NCI-H524 treated with DMSO at 0.1 percent for 48 hours (cell line): ENCODE measurements at regions not wholly inside any gene's neighbourhood (a gene's known extent, or its start where the extent isn't known, plus 50 kb on each side); places are given as distances from the start of the nearest gene placed in this dataset.

ENCODE experiments used
- DNase-seq: peaks from one replicate; lab custom pipeline; 2025; lab: John Stamatoyannopoulos, UW

DNA sequence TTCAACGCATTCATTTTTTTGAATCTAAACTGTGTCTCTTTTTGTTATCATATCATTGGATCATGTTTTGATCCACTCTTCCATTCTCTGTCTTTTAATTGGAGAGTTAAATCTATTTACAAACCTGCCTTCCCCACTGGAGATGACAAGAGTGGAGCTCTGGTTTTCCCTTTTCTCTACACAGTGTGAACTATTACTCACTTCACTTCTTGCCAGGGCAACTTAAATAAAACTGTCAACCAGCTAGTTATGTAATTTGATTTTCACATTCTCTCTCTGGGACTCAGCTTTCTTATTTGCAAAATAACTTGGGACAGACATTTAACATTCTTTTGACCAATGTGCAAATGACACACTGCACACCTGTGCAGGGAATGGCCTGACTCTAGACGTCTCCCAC lies 230.8 kb upstream of the CST7 start:
- no peak for DNase-seq

DNA sequence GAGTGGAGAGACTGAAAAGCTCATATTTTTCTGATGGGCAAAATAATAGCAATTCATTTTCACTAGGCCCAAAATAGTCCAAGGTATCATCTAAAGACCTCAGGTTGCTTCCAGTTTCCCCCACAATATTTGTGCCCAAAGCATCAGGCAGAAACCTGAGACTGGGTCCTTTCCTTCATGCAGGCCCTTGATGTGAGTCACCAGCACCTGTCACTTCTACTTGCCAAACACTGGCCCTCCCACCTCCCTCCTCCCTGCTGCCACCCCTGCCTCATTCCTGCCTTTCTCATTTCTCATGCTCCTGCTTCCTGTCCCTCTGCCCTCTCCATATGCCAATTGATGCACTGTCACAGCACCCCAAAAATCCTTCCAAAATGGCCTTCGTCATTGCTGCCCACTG lies 230.4 kb upstream of the CST7 start:
- peak; percentile 72 for DNase-seq

DNA sequence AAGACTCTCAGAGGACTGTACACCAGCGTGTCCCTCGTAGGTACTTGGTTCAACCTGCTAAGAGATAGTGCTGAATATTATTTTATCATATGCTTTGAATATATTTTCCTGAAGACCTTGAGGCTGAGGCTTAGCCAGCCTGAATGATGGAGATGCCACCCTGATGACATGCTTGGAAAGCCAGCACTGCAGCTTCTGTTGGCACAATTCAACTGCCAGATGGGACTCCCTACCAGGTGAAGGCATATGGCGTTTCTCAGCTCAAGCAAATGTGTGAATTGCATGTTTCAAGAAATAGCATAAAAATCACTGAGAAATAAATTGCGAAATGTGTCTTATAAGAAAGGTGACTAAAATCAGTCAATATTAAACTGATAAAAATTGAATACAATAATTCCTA lies 228.1 kb upstream of the CST7 start:
- peak; percentile 48 for DNase-seq

DNA sequence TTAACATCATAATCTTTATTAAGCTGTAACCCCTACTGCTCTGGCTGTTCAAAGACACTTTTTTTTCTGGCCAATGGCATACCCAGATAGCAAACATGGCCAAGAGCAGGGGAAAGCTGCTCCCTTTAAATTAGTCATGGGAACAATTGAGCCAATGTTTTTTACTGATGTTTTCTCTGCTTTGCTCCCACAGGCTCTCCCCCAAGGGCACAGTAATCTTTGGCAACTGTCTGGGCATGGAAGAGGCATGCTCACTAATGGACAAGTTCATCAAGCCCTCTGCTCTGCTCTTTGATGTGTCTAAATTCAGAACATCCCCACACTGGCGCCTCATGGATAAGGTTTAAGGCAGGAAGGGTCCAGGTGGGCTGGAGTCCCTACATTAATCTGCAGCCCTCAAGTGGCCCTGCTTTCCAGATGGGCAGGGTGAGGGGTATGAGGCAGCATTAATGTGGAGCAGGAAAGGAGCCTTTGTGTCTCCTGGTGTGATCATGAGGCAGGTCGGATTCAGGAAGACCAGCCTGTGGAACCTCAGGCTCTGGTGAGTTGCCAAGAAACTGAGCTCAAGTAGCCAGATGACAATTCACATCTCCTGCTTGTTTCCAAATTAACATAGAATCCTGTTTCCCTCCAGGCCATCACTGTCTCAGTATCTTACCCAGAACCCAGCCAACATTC lies 227.0 kb upstream of the CST7 start:
- peak; percentile 98 for DNase-seq

DNA sequence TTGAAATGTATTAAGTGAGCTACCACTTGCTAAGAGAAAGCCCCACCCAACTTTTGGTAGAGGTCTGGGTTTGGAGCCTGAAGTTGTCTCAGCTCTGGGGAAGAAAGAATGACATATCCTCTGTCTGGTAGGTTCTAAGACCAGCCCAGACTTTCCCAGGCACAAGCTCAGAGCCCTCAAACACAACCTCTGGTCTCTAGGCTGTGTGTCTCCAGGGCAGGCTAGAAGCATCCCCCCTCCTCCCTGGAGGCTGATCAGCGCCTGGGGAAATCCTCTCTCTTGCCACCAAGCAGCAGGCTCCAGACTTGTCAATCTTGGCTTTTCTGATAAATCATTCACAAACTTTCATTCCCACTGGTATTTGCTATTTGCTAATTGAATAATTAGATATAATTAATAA lies 226.5 kb upstream of the CST7 start:
- DNase-seq: peak; percentile 52

DNA sequence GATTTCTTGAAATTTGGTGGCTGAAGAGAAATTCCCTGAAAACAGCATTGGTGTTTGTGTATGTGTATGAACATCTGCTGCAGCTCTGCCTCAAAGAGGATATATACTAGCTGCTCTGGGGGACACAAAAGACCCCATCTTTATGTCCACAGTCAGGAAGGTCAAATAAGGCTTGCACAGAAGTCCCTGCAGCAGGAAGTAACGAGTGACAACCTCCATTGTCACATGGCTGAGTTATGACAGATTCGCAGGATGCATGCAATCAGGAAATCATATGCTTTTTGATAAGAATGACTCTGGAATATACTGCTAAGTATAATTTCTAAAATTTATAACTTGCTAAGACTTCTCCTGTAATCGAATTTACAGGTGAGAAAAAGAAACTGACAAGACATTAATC lies 225.9 kb upstream of the CST7 start:
- DNase-seq: no peak

DNA sequence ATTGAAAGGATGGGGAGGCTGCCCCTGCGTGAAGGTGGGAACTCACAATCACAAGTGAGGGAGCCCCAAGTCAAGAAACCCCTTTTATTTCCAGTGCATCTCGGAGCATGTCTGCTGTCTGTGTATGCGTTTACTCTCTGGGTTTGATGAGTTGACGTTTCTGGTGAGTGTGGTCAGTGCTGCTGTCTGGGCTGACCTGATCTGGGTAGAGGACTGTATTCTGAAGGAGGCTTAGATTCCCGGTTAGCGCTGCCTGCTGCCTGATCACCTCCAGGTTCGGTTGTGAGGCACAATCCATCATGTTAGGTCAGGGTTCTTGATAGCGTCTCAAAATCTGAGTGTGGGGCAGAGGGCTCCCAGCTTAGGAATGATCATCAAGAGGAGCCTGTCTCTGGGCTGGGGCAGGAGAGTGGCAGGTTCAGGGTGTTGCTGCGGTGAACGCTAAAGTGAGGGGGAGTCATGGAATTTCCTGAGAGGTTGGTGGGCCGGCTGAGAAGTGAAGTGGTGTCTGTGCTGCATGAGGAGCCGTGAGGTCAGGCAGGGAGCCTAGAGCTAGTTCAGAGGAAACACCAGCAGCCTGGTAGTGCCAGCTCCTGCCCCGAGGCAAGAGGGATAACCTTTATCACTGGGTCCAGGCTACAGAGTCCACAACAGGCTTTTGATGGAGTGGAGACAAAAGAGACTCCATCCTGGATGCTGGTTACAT lies 225.3 kb upstream of the CST7 start:
- no peak for DNase-seq

DNA sequence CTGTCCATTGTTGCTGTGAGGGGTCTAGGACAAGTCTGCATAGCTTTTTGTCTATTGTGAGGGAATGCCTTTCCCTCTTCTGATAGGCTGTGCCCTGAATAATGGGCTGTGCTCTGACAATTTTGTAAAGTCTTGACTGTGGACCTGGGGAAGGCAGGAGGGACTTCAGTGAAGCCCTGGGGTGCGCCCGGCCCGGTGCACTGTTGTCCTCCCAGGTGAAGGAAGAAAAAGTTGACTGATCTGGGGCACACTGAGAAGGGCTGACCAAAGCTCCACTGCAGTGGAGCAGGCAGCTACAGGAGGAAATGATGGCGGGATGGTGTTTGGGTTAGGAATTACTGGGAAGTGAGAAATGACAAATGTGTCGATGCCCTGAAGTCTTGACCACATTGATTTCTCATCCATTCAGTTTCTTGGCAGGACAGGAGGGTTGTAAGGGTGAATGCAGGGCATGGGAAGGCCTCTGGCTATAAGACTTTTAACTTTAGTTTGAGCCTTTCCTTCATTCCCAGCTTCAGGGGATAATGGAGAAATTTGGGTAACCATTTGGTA lies 224.0 kb upstream of the CST7 start:
- no peak for DNase-seq

DNA sequence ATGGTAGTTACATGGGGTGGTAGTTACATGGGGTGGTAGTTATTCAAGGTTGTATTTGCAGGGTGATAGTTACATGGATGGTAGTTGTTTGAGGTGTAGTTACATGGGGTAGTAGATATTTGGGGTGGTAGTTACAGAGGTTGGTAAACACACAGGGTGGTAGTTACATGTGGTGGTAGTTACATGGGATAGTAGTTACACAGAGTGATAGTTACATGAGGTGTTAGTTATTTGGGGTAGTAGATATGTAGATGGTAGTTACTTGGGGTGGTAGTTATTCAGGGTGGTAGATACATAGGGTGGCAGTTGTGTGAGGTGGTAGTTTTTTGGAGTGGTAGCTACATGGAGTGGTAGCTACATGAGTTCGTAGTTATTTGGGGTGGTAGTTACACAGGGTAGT lies 221.3 kb upstream of the CST7 start:
- no peak for DNase-seq

DNA sequence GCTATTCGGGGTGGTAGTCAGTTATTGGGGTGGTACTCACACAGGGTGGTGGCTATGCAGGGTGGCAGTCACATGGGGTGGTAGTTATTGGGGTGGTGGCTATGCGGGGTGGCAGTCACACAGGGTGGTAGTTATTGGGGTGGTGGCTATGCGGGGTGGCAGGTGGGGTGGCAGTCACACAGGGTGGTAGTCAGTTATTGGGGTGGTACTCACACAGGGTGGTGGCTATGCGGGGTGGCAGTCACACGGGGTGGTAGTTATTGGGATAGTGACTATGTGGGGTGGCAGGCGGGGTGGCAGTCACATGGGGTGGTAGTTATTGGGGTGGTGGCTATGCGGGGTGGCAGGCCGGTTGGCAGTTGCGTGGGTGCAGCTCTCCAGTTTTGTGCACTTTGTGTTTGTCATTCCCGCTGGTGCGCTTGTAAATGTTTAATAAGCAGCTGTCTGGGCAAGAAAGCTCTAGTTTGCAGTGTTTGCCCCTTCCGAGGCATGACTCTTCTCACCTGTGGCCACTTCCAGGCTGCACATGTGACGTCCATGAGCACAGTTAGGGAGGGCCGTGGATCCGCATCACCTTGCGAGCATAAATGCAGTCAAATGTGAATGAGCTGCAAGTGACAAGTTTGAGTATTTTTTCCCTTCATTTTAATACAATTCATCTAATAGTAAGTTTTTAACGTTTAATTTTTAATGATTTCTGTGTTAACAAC lies 219.0 kb upstream of the CST7 start:
- no peak for DNase-seq

DNA sequence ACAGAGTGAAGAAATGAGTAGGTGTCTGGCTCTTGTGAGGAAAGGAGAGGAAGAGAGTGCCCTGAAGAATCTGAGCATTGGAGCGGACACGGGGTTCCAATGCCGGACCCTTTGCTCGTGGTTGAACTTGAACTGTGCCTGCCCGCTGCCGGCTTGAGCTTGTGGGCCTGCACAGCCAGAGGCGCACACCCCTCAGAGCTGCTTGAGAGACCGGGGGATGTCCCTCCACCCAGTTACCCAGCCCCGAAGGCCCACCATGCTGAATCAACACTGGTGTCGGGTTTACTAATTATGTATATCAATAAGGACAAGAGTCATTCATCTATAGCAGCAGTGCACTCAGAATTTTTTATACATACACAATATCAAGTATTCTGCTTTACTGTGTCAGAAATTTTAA lies 218.3 kb upstream of the CST7 start:
- DNase-seq: no peak

DNA sequence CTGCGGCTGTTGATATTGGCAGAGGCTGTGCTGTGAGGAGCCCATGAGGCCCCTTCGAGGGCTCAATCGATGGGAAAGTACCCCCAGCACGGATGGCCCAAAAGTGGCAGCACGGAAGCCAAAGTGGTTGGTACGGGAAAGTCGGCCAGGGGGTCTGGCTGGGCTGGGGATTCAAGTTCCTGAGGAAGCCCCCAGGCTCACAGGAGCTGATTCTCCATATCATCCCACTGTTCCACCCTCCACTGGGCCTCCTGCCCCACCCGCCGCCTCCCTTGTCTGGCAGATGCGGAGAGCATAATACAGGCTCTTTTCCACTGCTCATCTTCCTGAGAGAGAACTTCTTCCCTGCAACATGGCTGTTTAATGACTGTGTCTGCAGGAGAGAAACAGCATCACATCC lies 217.8 kb upstream of the CST7 start:
- DNase-seq: no peak

DNA sequence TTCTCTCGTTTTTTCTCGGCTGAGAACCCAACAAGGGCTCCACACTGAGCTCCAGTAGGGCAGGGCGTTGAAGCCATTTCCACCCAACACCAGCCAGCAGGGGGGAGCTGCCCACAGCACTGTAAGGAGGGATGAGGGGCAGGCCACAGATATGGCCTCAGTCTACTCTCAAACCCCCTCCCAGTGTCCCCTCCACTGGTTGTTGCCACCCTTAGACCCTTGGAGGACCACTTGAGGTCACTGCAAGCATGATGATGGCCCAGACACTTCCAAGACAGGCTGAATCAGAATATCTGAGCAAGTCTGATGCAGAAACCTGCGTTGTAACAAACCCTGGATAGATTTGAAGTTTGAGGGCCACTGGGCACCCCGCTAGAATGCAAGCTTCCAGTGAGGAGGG lies 217.0 kb upstream of the CST7 start:
- DNase-seq: no peak

DNA sequence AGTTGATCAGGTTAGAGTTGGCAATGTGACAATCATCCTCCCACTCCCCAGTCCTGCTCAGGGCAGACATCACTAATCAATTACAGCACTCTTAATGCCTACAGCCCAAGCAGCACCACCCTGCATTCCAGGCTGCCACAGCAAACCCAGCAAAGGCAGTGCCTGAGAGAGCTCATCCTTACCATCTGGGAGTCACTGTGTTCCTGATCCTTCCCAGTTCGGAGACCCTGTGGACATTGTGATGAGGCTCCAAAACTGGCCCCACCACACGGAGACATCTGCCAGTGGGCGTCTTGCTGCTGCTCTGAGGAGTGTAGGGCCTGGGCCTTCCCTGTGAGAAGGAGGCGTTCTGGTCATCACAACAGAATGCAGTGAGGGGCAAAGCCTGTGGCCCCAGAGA lies 216.5 kb upstream of the CST7 start:
- DNase-seq: no peak

DNA sequence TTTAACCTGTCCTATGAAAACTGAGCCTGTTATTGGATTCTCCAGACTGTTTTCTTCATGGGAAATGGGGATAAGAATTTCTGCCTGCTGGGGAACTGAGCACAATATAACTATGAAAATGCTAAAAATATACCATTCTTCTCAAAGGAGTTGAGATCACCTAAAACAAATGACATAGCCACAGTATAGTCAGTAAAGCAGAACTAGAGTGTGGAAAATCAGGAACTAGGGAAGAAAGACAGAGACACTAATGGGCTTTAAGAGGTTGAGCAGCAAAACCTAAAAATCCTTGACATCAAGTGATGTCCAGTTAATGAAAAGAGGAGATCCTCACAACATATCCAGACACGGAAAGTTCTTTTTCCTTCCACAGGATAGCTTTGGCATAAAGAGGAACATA lies 215.7 kb upstream of the CST7 start:
- no peak for DNase-seq

DNA sequence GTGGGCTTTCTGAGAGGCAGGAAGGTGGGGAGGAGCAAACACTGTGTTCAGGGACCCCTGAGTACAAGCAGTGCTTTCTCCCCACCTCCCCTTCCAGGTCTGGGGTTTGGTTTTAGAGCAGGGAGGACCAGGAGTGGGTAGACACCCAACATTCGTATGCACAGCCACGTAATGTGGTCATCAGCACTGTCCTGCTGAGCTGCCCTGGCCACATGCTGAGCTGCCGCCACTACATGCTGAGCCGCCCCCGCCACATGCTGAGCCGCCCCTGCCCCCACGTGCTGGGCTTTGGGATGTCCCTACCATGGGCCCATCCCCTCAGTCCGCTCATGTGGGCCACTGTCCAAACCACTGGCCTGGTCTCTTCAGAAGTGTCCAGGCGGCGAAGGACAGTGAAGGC lies 214.9 kb upstream of the CST7 start:
- DNase-seq: no peak

DNA sequence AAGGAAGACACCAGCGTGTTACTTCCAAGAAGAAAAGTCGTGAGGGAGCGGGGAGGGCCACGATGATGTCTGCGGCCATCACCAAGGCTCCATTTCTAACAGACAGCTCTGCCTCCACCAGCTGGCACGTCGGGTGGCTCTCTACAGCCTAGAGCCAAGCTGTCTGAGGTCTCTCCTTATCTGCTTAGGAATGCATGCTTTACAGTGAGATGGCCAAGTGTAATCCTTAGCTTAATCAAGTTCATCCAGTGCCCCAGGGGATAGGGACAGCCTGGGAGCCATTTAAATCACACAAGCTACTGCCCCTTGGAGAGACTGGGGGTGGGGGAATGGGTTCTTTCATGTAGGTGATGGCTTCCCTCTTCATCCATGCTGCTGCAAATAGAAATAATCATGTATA lies 213.8 kb upstream of the CST7 start:
- DNase-seq: peak; percentile 83

DNA sequence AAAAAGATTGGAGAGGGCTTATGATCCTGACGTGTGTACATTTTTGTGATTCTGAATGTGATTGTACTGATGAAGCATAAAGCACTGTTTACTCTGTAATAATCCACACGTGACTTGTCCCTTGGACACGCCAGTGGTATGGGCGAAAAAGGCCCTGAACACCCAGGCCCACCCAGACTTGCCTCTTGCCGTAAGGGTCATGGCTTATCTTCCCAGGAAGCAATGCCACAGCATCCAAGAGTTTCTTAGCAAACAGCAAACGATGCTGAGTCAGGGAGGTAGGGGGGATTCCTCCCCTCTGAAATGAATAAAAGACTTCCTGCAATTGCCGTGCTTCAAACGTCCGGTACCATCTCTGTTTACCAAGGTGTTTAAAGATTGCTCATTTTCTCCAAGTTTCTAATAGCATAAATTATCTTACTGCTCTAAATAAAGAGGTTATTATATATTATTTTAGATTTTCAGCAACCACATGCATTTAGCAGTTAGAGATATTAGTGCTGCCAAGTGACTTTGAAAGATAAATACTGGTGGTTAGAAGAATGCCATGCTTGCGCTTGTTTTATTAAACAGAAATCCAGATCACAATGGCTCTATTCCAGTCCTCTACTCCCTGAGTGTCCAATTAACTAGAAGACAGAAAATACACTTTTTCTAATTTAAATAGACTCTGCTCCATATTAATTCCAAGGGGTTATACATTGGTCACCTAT lies 212.8 kb upstream of the CST7 start:
- no peak for DNase-seq

DNA sequence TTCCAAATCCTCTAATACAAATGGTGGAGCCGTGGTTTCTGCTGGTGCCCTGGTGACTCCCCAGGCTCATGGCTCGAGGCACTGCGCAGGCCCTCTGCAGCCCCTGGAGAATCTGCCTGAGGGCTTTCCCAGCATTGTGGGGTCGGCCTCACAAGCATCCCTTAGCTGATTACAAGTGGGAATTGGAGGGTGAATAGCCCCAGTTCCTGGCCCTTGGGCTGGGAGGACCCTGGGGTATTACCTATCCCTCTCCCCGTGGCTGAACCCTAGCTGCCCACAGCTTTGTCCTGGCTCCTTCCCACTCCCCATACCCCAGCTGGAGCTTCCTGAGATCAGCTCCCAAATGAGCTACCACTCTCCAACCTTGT lies 212.2 kb upstream of the CST7 start:
- no peak for DNase-seq

DNA sequence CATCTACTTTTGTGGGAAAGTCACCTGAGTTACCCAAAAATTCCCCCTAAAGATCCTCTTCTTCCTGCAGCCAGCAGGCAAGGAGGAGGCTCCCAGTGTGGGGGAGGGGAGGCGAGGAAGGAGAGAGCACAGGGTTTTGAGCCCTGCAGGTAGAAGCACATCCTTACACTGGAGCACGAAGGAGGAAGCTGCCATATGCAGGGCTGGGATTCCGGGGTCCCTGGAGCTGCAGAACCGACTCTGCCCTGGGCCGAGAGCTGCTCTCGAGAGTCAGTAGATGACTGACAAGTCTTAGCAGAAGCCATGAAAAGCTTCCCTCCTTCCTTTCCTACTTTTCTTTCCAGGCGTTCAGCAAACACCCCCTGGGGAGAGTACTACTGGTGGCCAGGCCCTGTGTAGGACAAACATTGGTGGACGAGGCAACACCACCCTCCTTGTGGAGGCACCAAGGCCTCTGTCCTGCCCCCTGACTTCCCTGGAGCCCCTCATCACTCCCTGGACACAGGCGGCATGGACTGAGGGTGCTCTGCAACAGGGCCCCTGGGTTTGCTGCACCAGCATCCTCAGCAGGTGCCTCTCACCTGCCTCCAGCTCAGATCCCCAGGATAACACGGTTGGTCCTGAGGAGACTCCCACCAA lies 211.7 kb upstream of the CST7 start:
- no peak for DNase-seq

DNA sequence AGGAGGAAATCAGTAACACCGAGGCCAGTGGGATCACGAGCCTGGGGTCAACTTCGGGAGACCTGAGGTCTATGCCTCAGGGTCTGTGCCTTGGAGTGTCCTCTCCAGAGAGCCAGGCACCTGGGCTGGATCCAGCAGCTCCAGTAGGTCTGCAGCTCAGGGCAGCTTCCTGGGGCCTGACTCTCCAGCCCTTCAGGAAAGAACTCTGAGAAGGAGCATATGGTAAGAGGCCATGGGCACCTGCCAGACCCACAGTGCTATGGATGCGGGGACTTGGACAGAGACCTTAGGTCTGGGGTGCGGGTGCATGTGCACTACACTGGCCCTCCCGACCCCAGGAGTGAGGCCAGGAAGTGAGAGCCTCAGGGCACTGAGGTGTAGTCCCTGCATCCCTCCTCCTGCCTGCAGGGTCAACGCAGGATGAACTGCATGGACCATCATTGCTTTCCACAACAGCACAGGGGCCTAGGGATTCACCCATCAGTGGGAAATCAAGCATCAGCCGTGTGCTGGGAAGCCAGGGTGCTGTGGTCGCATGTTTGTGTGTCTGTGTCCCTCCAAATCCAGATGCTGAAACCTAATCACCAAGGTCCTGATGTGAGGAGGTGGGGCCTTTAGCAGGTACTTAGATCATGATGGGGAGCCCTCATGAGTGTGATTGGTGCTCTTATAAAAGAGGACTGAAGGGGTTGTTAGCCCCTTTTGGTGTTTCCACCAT lies 210.9 kb upstream of the CST7 start:
- no peak for DNase-seq
